ENCODE measurements at regions not wholly inside any gene's neighbourhood (a gene's known extent, or its start where the extent isn't known, plus 50 kb on each side); places are given as distances from the start of the nearest gene placed in this dataset.
A peak's percentile ranks its signal among the peaks of the same experiment; 100 is the strongest.

DNA sequence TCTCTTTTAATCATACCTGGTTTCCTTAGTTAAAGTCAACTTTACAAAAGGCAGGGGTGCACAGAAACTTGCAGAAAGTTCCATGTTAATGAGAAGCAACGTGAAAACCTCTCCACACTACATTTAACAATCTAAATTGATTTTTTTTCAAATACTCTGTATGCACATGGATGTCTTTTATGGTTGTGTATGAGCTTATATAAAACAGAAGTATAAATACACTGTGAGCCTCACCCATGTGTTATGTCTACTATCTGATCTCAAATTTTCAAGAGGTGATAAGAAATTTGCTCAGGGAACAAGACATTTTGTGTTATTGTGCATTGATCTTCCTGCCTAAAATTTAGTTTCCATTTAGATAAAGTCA lies 617.6 kb downstream of the ADCYAP1 start:
- H3K4me1 Mint-ChIP-seq (ENCODE audit: low read depth, unreplicated experiment), result no peaks in the 10 kb centered on the region
- H3K36me3 Mint-ChIP-seq (ENCODE audit: insufficient read depth, unreplicated experiment), result no peaks in the 10 kb centered on the region
- Histone ChIP-seq H3K27me3 (replicated peaks; ENCODE audit: control insufficient read depth, insufficient read depth, low read length) (no peaks in the 10 kb centered on the region), H3K36me3 (ENCODE audit: control insufficient read depth, insufficient read depth, low read length) (no peaks in the 10 kb centered on the region), H3K4me1 (no peaks in the 10 kb centered on the region), H3K4me3 (ENCODE audit: low read depth, low read length) (no peak overlapping the region), H3K9me3 (no peaks in the 10 kb centered on the region)
- DNase-seq, result no peak
- H3K27ac Mint-ChIP-seq (ENCODE audit: unreplicated experiment), result peak overlapping the region; percentile 58
- no TSS peak for BruUV-seq (replicated peaks)
- CTCF ChIA-PET, result no interaction called here
- no peaks in the 10 kb centered on the region for H3K27me3 Mint-ChIP-seq (ENCODE audit: insufficient read depth, unreplicated experiment)
- intact Hi-C loops (cut with micrococcal nuclease; ENCODE audit: unreplicated experiment), result no loop called here
- TF ChIP-seq, protein P1, sequence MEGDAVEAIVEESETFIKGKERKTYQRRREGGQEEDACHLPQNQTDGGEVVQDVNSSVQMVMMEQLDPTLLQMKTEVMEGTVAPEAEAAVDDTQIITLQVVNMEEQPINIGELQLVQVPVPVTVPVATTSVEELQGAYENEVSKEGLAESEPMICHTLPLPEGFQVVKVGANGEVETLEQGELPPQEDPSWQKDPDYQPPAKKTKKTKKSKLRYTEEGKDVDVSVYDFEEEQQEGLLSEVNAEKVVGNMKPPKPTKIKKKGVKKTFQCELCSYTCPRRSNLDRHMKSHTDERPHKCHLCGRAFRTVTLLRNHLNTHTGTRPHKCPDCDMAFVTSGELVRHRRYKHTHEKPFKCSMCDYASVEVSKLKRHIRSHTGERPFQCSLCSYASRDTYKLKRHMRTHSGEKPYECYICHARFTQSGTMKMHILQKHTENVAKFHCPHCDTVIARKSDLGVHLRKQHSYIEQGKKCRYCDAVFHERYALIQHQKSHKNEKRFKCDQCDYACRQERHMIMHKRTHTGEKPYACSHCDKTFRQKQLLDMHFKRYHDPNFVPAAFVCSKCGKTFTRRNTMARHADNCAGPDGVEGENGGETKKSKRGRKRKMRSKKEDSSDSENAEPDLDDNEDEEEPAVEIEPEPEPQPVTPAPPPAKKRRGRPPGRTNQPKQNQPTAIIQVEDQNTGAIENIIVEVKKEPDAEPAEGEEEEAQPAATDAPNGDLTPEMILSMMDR (IDR thresholded peaks at IDR 0.05; ENCODE audit: insufficient read depth in 1 of 2, low read depth in 1 of 2, low read length in 1 of 2, severe bottlenecking in 1 of 2, unreplicated experiment in 1 of 2), result no peak
- POLR2A ChIA-PET, result no interaction called here
- peak overlapping the region; percentile 76 for H3K4me3 Mint-ChIP-seq (ENCODE audit: unreplicated experiment)
- no peaks in the 10 kb centered on the region for H3K9me3 Mint-ChIP-seq (ENCODE audit: unreplicated experiment)

DNA sequence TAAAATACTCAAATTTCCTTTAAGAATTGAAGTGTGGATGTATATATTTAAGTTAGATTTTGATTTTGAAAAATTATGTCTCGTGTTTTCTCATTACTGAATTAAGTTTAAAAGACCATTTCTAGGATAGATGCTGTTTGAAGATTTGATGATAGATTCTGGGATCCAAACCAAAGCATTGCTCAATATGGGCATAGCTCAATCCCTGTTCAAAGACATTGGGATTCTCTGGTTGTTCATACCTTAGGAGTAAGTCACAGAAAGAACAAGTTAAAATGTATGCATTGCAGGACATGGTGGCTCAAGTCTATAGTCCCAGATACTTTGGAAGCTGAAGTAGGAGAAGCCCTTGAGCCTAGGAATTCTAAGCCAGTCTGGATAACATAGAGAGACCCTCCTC lies 622.3 kb downstream of the ADCYAP1 start:
- intact Hi-C loops (cut with micrococcal nuclease; ENCODE audit: unreplicated experiment), result no loop called here
- Mint-ChIP-seq H3K36me3 (ENCODE audit: insufficient read depth, unreplicated experiment) (no peaks in the 10 kb centered on the region), H3K4me1 (ENCODE audit: low read depth, unreplicated experiment) (no peaks in the 10 kb centered on the region), H3K9me3 (ENCODE audit: unreplicated experiment) (no peaks in the 10 kb centered on the region), H3K27me3 (ENCODE audit: insufficient read depth, unreplicated experiment) (peaks cover 2% of the 10 kb centered on the region), H3K27ac (ENCODE audit: unreplicated experiment) (no peak overlapping the region), H3K4me3 (ENCODE audit: unreplicated experiment) (no peak overlapping the region)
- Histone ChIP-seq H3K9me3 (no peaks in the 10 kb centered on the region), H3K4me1 (no peaks in the 10 kb centered on the region), H3K36me3 (ENCODE audit: control insufficient read depth, insufficient read depth, low read length) (no peaks in the 10 kb centered on the region), H3K27me3 (replicated peaks; ENCODE audit: control insufficient read depth, insufficient read depth, low read length) (no peaks in the 10 kb centered on the region), H3K4me3 (ENCODE audit: low read depth, low read length) (no peak overlapping the region)
- ChIA-PET CTCF (no interaction called here), POLR2A (no interaction called here)
- no TSS peak for BruUV-seq (replicated peaks)
- DNase-seq, result no peak
- TF ChIP-seq, protein P1 (IDR thresholded peaks at IDR 0.05; ENCODE audit: insufficient read depth in 1 of 2, low read depth in 1 of 2, low read length in 1 of 2, severe bottlenecking in 1 of 2, unreplicated experiment in 1 of 2), result no peak

DNA sequence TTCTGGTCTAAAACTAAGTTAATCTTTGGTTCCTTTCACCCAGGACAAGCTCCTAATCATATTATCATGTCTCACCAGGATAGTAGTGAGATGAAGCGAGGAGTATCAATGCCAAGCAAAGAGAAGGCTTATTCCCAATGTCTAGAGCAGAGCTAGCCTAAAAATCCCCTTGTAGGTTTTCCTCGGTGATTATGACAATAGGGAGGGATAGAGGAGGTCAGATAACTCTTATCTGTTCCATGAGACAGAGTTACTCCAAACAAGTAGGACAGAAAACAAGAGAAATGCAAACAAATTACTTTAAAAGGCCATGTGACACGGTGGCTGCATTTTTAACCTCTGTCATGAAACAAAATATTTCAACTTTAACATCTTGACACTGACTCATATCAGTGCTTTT lies 623.1 kb downstream of the ADCYAP1 start:
- CTCF ChIA-PET, result no interaction called here
- DNase-seq, result no peak
- no peaks in the 10 kb centered on the region for H3K36me3 Mint-ChIP-seq (ENCODE audit: insufficient read depth, unreplicated experiment)
- H3K4me3 Mint-ChIP-seq (ENCODE audit: unreplicated experiment), result no peak overlapping the region
- no peak overlapping the region for H3K27ac Mint-ChIP-seq (ENCODE audit: unreplicated experiment)
- H3K9me3 Mint-ChIP-seq (ENCODE audit: unreplicated experiment), result no peaks in the 10 kb centered on the region
- no TSS peak for BruUV-seq (replicated peaks)
- no peaks in the 10 kb centered on the region for H3K4me1 Mint-ChIP-seq (ENCODE audit: low read depth, unreplicated experiment)
- intact Hi-C loops (cut with micrococcal nuclease; ENCODE audit: unreplicated experiment), result no loop called here
- H3K4me3 ChIP-seq (ENCODE audit: low read depth, low read length), result no peak overlapping the region
- H3K27me3 ChIP-seq (replicated peaks; ENCODE audit: control insufficient read depth, insufficient read depth, low read length), result no peaks in the 10 kb centered on the region
- peaks cover 2% of the 10 kb centered on the region for H3K27me3 Mint-ChIP-seq (ENCODE audit: insufficient read depth, unreplicated experiment)
- no peaks in the 10 kb centered on the region for H3K4me1 ChIP-seq
- POLR2A ChIA-PET, result no interaction called here
- H3K9me3 ChIP-seq, result no peaks in the 10 kb centered on the region
- H3K36me3 ChIP-seq (ENCODE audit: control insufficient read depth, insufficient read depth, low read length), result no peaks in the 10 kb centered on the region
- TF ChIP-seq, protein P1 (IDR thresholded peaks at IDR 0.05; ENCODE audit: insufficient read depth in 1 of 2, low read depth in 1 of 2, low read length in 1 of 2, severe bottlenecking in 1 of 2, unreplicated experiment in 1 of 2), result no peak

All from Caco-2 (cell line).